DOHH2 (cell line): ENCODE measurements at regions not wholly inside any gene's neighbourhood (a gene's known extent, or its start where the extent isn't known, plus 50 kb on each side); places are given as distances from the start of the nearest gene placed in this dataset.

ENCODE experiments used
- H3F3A ChIP-seq: fragments of 200-600 bp; sonication (generic), shearing (Covaris generic); 2 replicates; pipeline ENCODE4 v1.6.0; 2016; ENCODE audit warnings: antibody characterized with exemption, mild to moderate bottlenecking; ENCODE audit not compliant: control insufficient read depth, insufficient read depth
- H3K27ac ChIP-seq: fragments of 200-600 bp; sonication (generic); 2 replicates; pipeline ENCODE4 v1.5.1; 2014; ENCODE audit warnings: low read depth, mild to moderate bottlenecking, low read length, moderate library complexity
- H3K27me3 ChIP-seq: fragments of 200-600 bp; sonication (generic); 2 replicates; pipeline ENCODE4 v1.6.1; 2014; ENCODE audit warnings: mild to moderate bottlenecking, low read length, mixed read lengths; ENCODE audit not compliant: control insufficient read depth
- H3K36me3 ChIP-seq: fragments of 200-600 bp; sonication (generic); 2 replicates; pipeline ENCODE4 v1.6.1; 2014; ENCODE audit warnings: mild to moderate bottlenecking, low read length, moderate library complexity, mixed read lengths; ENCODE audit not compliant: control insufficient read depth
- H3K4me1 ChIP-seq: fragments of 200-600 bp; sonication (generic); 2 replicates; pipeline ENCODE4 v1.6.1; 2014; ENCODE audit warnings: mild to moderate bottlenecking, low read length, mixed read lengths; ENCODE audit not compliant: control insufficient read depth
- H3K4me2 ChIP-seq: fragments of 200-600 bp; sonication (generic); 2 replicates; pipeline ENCODE4 v1.6.0; 2014; ENCODE audit warnings: mild to moderate bottlenecking, low read length, moderate library complexity
- H3K4me3 ChIP-seq: fragments of 200-600 bp; sonication (generic); 2 replicates; pipeline ENCODE4 v1.5.1; 2014; ENCODE audit warnings: mild to moderate bottlenecking, low read length, mixed read lengths
- H3K79me2 ChIP-seq: fragments of 200-600 bp; sonication (generic); 2 replicates; pipeline ENCODE4 v1.6.1; 2014; ENCODE audit warnings: mild to moderate bottlenecking, low read length, mixed read lengths; ENCODE audit not compliant: control insufficient read depth
- H3K9me2 ChIP-seq: fragments of 200-600 bp; sonication (generic); replicated peaks from 2 replicates; pipeline ENCODE4 v1.6.1; 2014; ENCODE audit warnings: mild to moderate bottlenecking, low read length, mixed read lengths; ENCODE audit not compliant: control insufficient read depth
- H3K9me3 ChIP-seq: fragments of 200-600 bp; sonication (generic); 2 replicates; pipeline ENCODE4 v1.6.1; 2014; ENCODE audit warnings: antibody characterized with exemption, low read length, mixed read lengths; ENCODE audit not compliant: control insufficient read depth, insufficient read depth
- H4K20me1 ChIP-seq: fragments of 200-600 bp; sonication (generic); 2 replicates; pipeline ENCODE4 v1.6.0; 2014; ENCODE audit warnings: low read depth, mild to moderate bottlenecking, antibody characterized with exemption, low read length, moderate library complexity; ENCODE audit not compliant: control insufficient read depth, insufficient read depth
- CTCF ChIP-seq: fragments of 200-600 bp; sonication (generic); IDR thresholded peaks from one replicate; pipeline ENCODE4 v1.5.1; 2014; ENCODE audit warnings: antibody characterized with exemption, mild to moderate bottlenecking, low read depth, low read length; ENCODE audit not compliant: poor library complexity, severe bottlenecking
- EZH2phosphoT487 ChIP-seq: fragments of 200-600 bp; sonication (generic); IDR thresholded peaks from 2 replicates; pipeline ENCODE4 v1.6.1; 2017; ENCODE audit warnings: borderline replicate concordance, mild to moderate bottlenecking, antibody characterized with exemption, low read length, moderate library complexity, mixed read lengths

- Histone ChIP-seq H3K27ac (no peak overlapping the region), H3K9me3 (peaks cover 12% of the 10 kb centered on the region; the same call in 1 of the 2 replicates), H3K4me1 (no peaks in the 10 kb centered on the region), H3K9me2 (no peaks in the 10 kb centered on the region), H4K20me1 (no peaks in the 10 kb centered on the region), H3K4me2 (no peak overlapping the region), H3K4me3 (no peak overlapping the region), H3K27me3 (no peaks in the 10 kb centered on the region), H3K36me3 (no peaks in the 10 kb centered on the region), H3K79me2 (no peaks in the 10 kb centered on the region), H3F3A (no peaks in the 10 kb centered on the region)
- TF ChIP-seq CTCF, result no peak
Observed at GRCh38 chr21:17195976-17196375, 316.9 kb upstream of the CXADR start.

- Histone ChIP-seq H3K27ac (no peak overlapping the region), H3K36me3 (no peaks in the 10 kb centered on the region), H3K4me3 (no peak overlapping the region), H3K27me3 (no peaks in the 10 kb centered on the region), H3F3A (no peaks in the 10 kb centered on the region), H4K20me1 (no peaks in the 10 kb centered on the region), H3K4me2 (no peak overlapping the region), H3K9me3 (peaks cover 6% of the 10 kb centered on the region; the same call in 1 of the 2 replicates), H3K9me2 (no peaks in the 10 kb centered on the region), H3K4me1 (no peaks in the 10 kb centered on the region), H3K79me2 (no peaks in the 10 kb centered on the region)
- TF ChIP-seq CTCF, result no peak
- TF ChIP-seq EZH2phosphoT487, result no peak
Observed at GRCh38 chr21:17196623-17197022, 316.2 kb upstream of the CXADR start.

GRCh38 chr21:17197996-17198395 lies 314.8 kb upstream of the CXADR start:
- Histone ChIP-seq H3K27me3 (no peaks in the 10 kb centered on the region), H3K36me3 (no peaks in the 10 kb centered on the region), H3K4me3 (no peak overlapping the region), H4K20me1 (no peaks in the 10 kb centered on the region), H3K9me3 (peaks cover under 1% of the 10 kb centered on the region; the same call in 1 of the 2 replicates), H3F3A (no peaks in the 10 kb centered on the region), H3K27ac (no peak overlapping the region), H3K4me2 (no peak overlapping the region), H3K9me2 (no peaks in the 10 kb centered on the region), H3K79me2 (no peaks in the 10 kb centered on the region), H3K4me1 (no peaks in the 10 kb centered on the region)
- no peak for TF ChIP-seq EZH2phosphoT487
- no peak for TF ChIP-seq CTCF

- no peak overlapping the region for H3K4me2 ChIP-seq
- H3K79me2 ChIP-seq, result no peaks in the 10 kb centered on the region
- no peak for TF ChIP-seq EZH2phosphoT487
- no peak for TF ChIP-seq CTCF
- H3K4me1 ChIP-seq, result no peaks in the 10 kb centered on the region
- H3K9me3 ChIP-seq, result no peaks in the 10 kb centered on the region
- H3F3A ChIP-seq, result no peaks in the 10 kb centered on the region
- no peaks in the 10 kb centered on the region for H3K27me3 ChIP-seq
- no peaks in the 10 kb centered on the region for H3K36me3 ChIP-seq
- H4K20me1 ChIP-seq, result no peaks in the 10 kb centered on the region
- H3K27ac ChIP-seq, result no peak overlapping the region
- H3K9me2 ChIP-seq, result no peaks in the 10 kb centered on the region
- no peak overlapping the region for H3K4me3 ChIP-seq
Observed at GRCh38 chr21:17200250-17200649, 312.6 kb upstream of the CXADR start.
